OCI-LY1 (cell line): ENCODE measurements at regions not wholly inside any gene's neighbourhood (a gene's known extent, or its start where the extent isn't known, plus 50 kb on each side); places are given as distances from the start of the nearest gene placed in this dataset.

ENCODE experiments used
- H2AFZ ChIP-seq: fragments of 200-600 bp; sonication (generic), shearing (Covaris generic); 2 replicates; pipeline ENCODE4 v1.6.0; 2014; ENCODE audit warnings: antibody characterized with exemption, mild to moderate bottlenecking, low read length
- H3F3A ChIP-seq: fragments of 200-600 bp; sonication (generic), shearing (Covaris generic); 2 replicates; pipeline ENCODE4 v1.6.0; 2014; ENCODE audit warnings: mild to moderate bottlenecking, antibody characterized with exemption, low read length, moderate library complexity; ENCODE audit not compliant: insufficient read depth
- H3K27ac ChIP-seq: fragments of 200-600 bp; sonication (generic); 2 replicates; pipeline ENCODE4 v1.5.1; 2014; ENCODE audit warnings: low read length, mixed run types, mild to moderate bottlenecking, low read depth; ENCODE audit not compliant: poor library complexity, severe bottlenecking
- H3K27me3 ChIP-seq: fragments of 200-600 bp; sonication (generic); 2 replicates; pipeline ENCODE4 v1.6.0; 2014; ENCODE audit warnings: antibody characterized with exemption, mild to moderate bottlenecking, low read length, moderate library complexity; ENCODE audit not compliant: insufficient read depth
- H3K36me3 ChIP-seq: fragments of 200-600 bp; sonication (generic); 2 replicates; pipeline ENCODE4 v1.6.1; 2014; ENCODE audit warnings: mild to moderate bottlenecking, antibody characterized with exemption, low read length, moderate library complexity, mixed read lengths; ENCODE audit not compliant: insufficient read depth
- H3K4me1 ChIP-seq: fragments of 200-600 bp; sonication (generic); 2 replicates; pipeline ENCODE4 v1.5.1; 2014; ENCODE audit warnings: mild to moderate bottlenecking, low read length, moderate library complexity; ENCODE audit not compliant: insufficient read depth, severe bottlenecking
- H3K4me2 ChIP-seq: fragments of 200-600 bp; sonication (generic), shearing (Covaris generic); 2 replicates; pipeline ENCODE4 v1.6.1; 2014; ENCODE audit warnings: low read length
- H3K4me3 ChIP-seq: fragments of 200-600 bp; sonication (generic); 2 replicates; pipeline ENCODE4 v1.5.1; 2014; ENCODE audit warnings: low read length, low read depth, mild to moderate bottlenecking, mixed read lengths; ENCODE audit not compliant: poor library complexity, severe bottlenecking
- H3K79me2 ChIP-seq: fragments of 200-600 bp; shearing (Covaris generic); 2 replicates; pipeline ENCODE4 v1.6.1; 2016; ENCODE audit warnings: mixed run types, low read length, mixed read lengths; ENCODE audit not compliant: insufficient read depth
- H3K9ac ChIP-seq: fragments of 200-600 bp; sonication (generic), shearing (Covaris generic); 2 replicates; pipeline ENCODE4 v1.6.1; 2014; ENCODE audit warnings: mild to moderate bottlenecking, low read length, mixed read lengths
- H3K9me2 ChIP-seq: fragments of 200-600 bp; sonication (generic), shearing (Covaris generic); 2 replicates; pipeline ENCODE4 v1.6.1; 2014; ENCODE audit warnings: low read depth, mild to moderate bottlenecking, low read length, mixed read lengths
- H3K9me3 ChIP-seq: fragments of 200-600 bp; shearing (Covaris generic); 2 replicates; pipeline ENCODE4 v1.6.1; 2014; ENCODE audit warnings: low read length, mixed read lengths
- H4K20me1 ChIP-seq: fragments of 200-600 bp; sonication (generic), shearing (Covaris generic); 2 replicates; pipeline ENCODE4 v1.6.0; 2016; ENCODE audit warnings: mild to moderate bottlenecking, low read length; ENCODE audit not compliant: insufficient read depth
- CTCF ChIP-seq: fragments of 200-600 bp; sonication (generic), shearing (Covaris generic); IDR thresholded peaks from 2 replicates; pipeline ENCODE4 v1.5.1; 2017; ENCODE audit warnings: mild to moderate bottlenecking, antibody characterized with exemption, low read length, moderate library complexity, mixed read lengths
- EZH2 ChIP-seq: fragments of 200-600 bp; sonication (generic), shearing (Covaris generic); IDR thresholded peaks from 2 replicates; pipeline ENCODE4 v1.8.0; 2017; ENCODE audit warnings: borderline replicate concordance, mixed run types, mild to moderate bottlenecking, antibody characterized with exemption, low read length, moderate library complexity, mixed read lengths

- no peaks in the 10 kb centered on the region for H3K4me1 ChIP-seq
- no peaks in the 10 kb centered on the region for H4K20me1 ChIP-seq
- H3F3A ChIP-seq, result no peaks in the 10 kb centered on the region
- TF ChIP-seq EZH2, result no peak
- H3K4me2 ChIP-seq, result no peak overlapping the region
- no peaks in the 10 kb centered on the region for H3K9me2 ChIP-seq
- H3K79me2 ChIP-seq, result no peaks in the 10 kb centered on the region
- no peak overlapping the region for H3K4me3 ChIP-seq
- H3K9me3 ChIP-seq, result no peaks in the 10 kb centered on the region
- no peak overlapping the region for H2AFZ ChIP-seq
- H3K27ac ChIP-seq, result no peak overlapping the region
- H3K27me3 ChIP-seq, result no peaks in the 10 kb centered on the region
- H3K36me3 ChIP-seq, result no peaks in the 10 kb centered on the region
- no peak overlapping the region for H3K9ac ChIP-seq
Measured at GRCh38 chr2:210839034-210839433, 282.6 kb downstream of the CPS1 start.

DNA sequence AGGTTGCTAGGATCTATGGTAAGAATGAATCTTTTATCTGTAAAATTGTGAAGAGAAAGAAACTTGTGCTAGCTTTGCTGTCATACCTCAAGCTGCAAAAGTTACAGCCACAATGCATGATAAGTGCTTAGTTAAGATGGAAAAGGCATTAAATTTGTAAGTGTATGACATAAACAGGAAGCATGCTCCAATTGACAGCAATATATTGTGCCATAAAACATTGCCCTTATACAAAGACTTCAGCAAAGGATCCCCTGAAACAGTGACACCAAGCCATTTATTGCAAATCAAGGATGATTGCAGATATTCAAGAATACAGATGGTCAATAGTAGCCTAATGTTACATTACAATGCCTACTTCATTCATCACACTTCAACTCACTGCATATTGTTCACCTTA is 283.1 kb downstream of the CPS1 start:
- H3K9ac ChIP-seq, result no peak overlapping the region
- no peaks in the 10 kb centered on the region for H3F3A ChIP-seq
- H3K4me3 ChIP-seq, result no peak overlapping the region
- no peaks in the 10 kb centered on the region for H3K27me3 ChIP-seq
- H4K20me1 ChIP-seq, result no peaks in the 10 kb centered on the region
- H2AFZ ChIP-seq, result no peak overlapping the region
- H3K27ac ChIP-seq, result no peak overlapping the region
- H3K9me3 ChIP-seq, result no peaks in the 10 kb centered on the region
- no peaks in the 10 kb centered on the region for H3K9me2 ChIP-seq
- H3K4me1 ChIP-seq, result no peaks in the 10 kb centered on the region
- no peaks in the 10 kb centered on the region for H3K79me2 ChIP-seq
- H3K4me2 ChIP-seq, result no peak overlapping the region
- no peak for TF ChIP-seq EZH2
- H3K36me3 ChIP-seq, result no peaks in the 10 kb centered on the region

GRCh38 chr2:210842896-210843295 is 286.5 kb downstream of the CPS1 start:
- no peaks in the 10 kb centered on the region for H3K79me2 ChIP-seq

GRCh38 chr2:210844016-210844415 is 287.6 kb downstream of the CPS1 start:
- Histone ChIP-seq H3K36me3 (no peaks in the 10 kb centered on the region), H3K27me3 (no peaks in the 10 kb centered on the region), H3K27ac (no peak overlapping the region), H3K79me2 (no peaks in the 10 kb centered on the region), H3K9me2 (no peaks in the 10 kb centered on the region), H4K20me1 (no peaks in the 10 kb centered on the region), H3F3A (no peaks in the 10 kb centered on the region), H3K9me3 (no peaks in the 10 kb centered on the region), H3K4me2 (no peak overlapping the region), H3K4me1 (no peaks in the 10 kb centered on the region), H3K4me3 (no peak overlapping the region), H2AFZ (no peak overlapping the region), H3K9ac (no peak overlapping the region)
- TF ChIP-seq EZH2, result no peak
- TF ChIP-seq CTCF, result no peak

More at GRCh38 chr2:210842896-210843295, 286.5 kb downstream of the CPS1 start:
- TF ChIP-seq CTCF, result no peak
- H2AFZ ChIP-seq, result no peak overlapping the region
- H3K9me3 ChIP-seq, result no peaks in the 10 kb centered on the region
- no peak overlapping the region for H3K4me2 ChIP-seq
- no peaks in the 10 kb centered on the region for H3K9me2 ChIP-seq
- H3K27ac ChIP-seq, result no peak overlapping the region
- H3K27me3 ChIP-seq, result no peaks in the 10 kb centered on the region
- no peak overlapping the region for H3K4me3 ChIP-seq
- no peaks in the 10 kb centered on the region for H3F3A ChIP-seq
- H3K36me3 ChIP-seq, result no peaks in the 10 kb centered on the region
- H3K9ac ChIP-seq, result no peak overlapping the region
- no peaks in the 10 kb centered on the region for H3K4me1 ChIP-seq
- H4K20me1 ChIP-seq, result no peaks in the 10 kb centered on the region
